ENCODE measurements at regions not wholly inside any gene's neighbourhood (a gene's known extent, or its start where the extent isn't known, plus 50 kb on each side); places are given as distances from the start of the nearest gene placed in this dataset.

GRCh38 chr1:229828461-229828860, 202.4 kb downstream of the URB2 start:
- no peak for TF ChIP-seq POLR2A (IDR thresholded peaks at IDR 0.05)
- TF ChIP-seq, protein P1, sequence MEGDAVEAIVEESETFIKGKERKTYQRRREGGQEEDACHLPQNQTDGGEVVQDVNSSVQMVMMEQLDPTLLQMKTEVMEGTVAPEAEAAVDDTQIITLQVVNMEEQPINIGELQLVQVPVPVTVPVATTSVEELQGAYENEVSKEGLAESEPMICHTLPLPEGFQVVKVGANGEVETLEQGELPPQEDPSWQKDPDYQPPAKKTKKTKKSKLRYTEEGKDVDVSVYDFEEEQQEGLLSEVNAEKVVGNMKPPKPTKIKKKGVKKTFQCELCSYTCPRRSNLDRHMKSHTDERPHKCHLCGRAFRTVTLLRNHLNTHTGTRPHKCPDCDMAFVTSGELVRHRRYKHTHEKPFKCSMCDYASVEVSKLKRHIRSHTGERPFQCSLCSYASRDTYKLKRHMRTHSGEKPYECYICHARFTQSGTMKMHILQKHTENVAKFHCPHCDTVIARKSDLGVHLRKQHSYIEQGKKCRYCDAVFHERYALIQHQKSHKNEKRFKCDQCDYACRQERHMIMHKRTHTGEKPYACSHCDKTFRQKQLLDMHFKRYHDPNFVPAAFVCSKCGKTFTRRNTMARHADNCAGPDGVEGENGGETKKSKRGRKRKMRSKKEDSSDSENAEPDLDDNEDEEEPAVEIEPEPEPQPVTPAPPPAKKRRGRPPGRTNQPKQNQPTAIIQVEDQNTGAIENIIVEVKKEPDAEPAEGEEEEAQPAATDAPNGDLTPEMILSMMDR (IDR thresholded peaks at IDR 0.05): no peak
